Gastrocnemius medialis (tissue), 4 donors: ENCODE measurements at regions not wholly inside any gene's neighbourhood (a gene's known extent, or its start where the extent isn't known, plus 50 kb on each side); places are given as distances from the start of the nearest gene placed in this dataset.

Source experiments
- CTCF ChIP-seq, 5 experiments: fragments of 450-650 bp in 3 of 5; fragments of 200-600 bp in 2 of 5; sonication (generic) in 2 of 5; IDR thresholded peaks in 4 of 5; conservative IDR thresholded peaks in 1 of 5; 1 replicate in 4 of 5; 2 replicates in 1 of 5; pipeline ENCODE4 v1.5.1; 2016 to 2019; ENCODE audit warnings: antibody characterized with exemption in 5 of 5, mild to moderate bottlenecking in 3 of 5, moderate library complexity in 3 of 5
- POLR2A ChIP-seq, 2 donors: fragments of 450-650 bp; IDR thresholded peaks; one replicate each; pipeline ENCODE4 v1.6.1; 2017; ENCODE audit warnings: antibody characterized with exemption in 2 of 2, mild to moderate bottlenecking in 2 of 2, moderate library complexity in 2 of 2

GRCh38 chr2:41026613-41027012, 574.7 kb upstream of the SLC8A1 start:
- no peak for TF ChIP-seq CTCF (IDR thresholded peaks at IDR 0.05 in 4 of 5, conservative IDR thresholded peaks at IDR 0.05 in 1 of 5)
- no peak for TF ChIP-seq POLR2A (IDR thresholded peaks at IDR 0.05)
